IMR-90 (cell line): ENCODE measurements at regions not wholly inside any gene's neighbourhood (a gene's known extent, or its start where the extent isn't known, plus 50 kb on each side); places are given as distances from the start of the nearest gene placed in this dataset.

Source experiments
- ATAC-seq: fragments of 200-7000 bp; cut with Tn5 transposase; 2 replicates; pipeline ENCODE4 v1.9.1; 2020; ENCODE audit warnings: low read depth, mild to moderate bottlenecking, moderate library complexity
- BruUV-seq: library from RNA; stranded (reverse); fragments of 400-500 nt; replicated peaks from 2 replicates; lab custom pipeline; 2021; lab: Mats Ljungman, UMichigan
- CTCF ChIA-PET: fragments of 300-600 bp; formaldehyde crosslinking; extraction: SDS; loops from one replicate; lab custom pipeline; 2021; ENCODE audit warnings: antibody characterized with exemption; lab: Yijun Ruan, JAX
- POLR2A ChIA-PET: fragments of 300-600 bp; sonication (Branson Sonifier 250); formaldehyde crosslinking; loops from one replicate; lab custom pipeline; 2022; ENCODE audit warnings: antibody characterized with exemption; ENCODE audit not compliant: unreplicated experiment; lab: Charles Lee
- DNase-seq: peaks from one replicate; pipeline ENCODE4 v3.0.0; 2013
- H2AFZ ChIP-seq: replicated peaks from 2 replicates; pipeline ENCODE3; 2013; ENCODE audit warnings: low read length, mild to moderate bottlenecking; ENCODE audit not compliant: poor library complexity
- H2AK5ac ChIP-seq: 2 replicates; pipeline ENCODE4 v1.6.1; 2013; ENCODE audit warnings: low read depth, low read length, inconsistent platforms
- H2AK9ac ChIP-seq: replicated peaks from 2 replicates; pipeline ENCODE3; 2013; ENCODE audit warnings: mild to moderate bottlenecking, low read depth, low read length, moderate library complexity; ENCODE audit not compliant: poor library complexity
- H2BK120ac ChIP-seq: 2 replicates; pipeline ENCODE4 v1.6.1; 2013; ENCODE audit warnings: low read depth, low read length, inconsistent platforms
- H2BK15ac ChIP-seq: 3 replicates; pipeline ENCODE4 v1.6.1; 2013; ENCODE audit warnings: low read depth, low read length, inconsistent platforms
- H2BK20ac ChIP-seq: 2 replicates; pipeline ENCODE4 v1.6.1; 2013; ENCODE audit warnings: low read depth, mild to moderate bottlenecking, inconsistent platforms, low read length, moderate library complexity
- H2BK5ac ChIP-seq: 2 replicates; pipeline ENCODE4 v1.6.1; 2013; ENCODE audit warnings: mild to moderate bottlenecking, low read depth, low read length, inconsistent platforms; ENCODE audit not compliant: poor library complexity, severe bottlenecking
- H3K14ac ChIP-seq: replicated peaks from 2 replicates; pipeline ENCODE4 v1.6.1; 2013; ENCODE audit warnings: low read depth, low read length, inconsistent platforms
- H3K18ac ChIP-seq: 2 replicates; pipeline ENCODE4 v1.6.1; 2013; ENCODE audit warnings: low read depth, low read length, control low read depth
- H3K23ac ChIP-seq: 2 replicates; pipeline ENCODE4 v1.6.1; 2013; ENCODE audit warnings: low read depth, low read length, inconsistent platforms
- H3K27ac ChIP-seq: 2 replicates; pipeline ENCODE4 v1.5.1; 2013; ENCODE audit warnings: mild to moderate bottlenecking, control low read depth, low read length; ENCODE audit not compliant: insufficient read depth
- H3K27me3 ChIP-seq: 2 replicates; pipeline ENCODE4 v1.6.1; 2013; ENCODE audit warnings: low read length; ENCODE audit not compliant: control insufficient read depth, insufficient read depth
- H3K36me3 ChIP-seq: 2 replicates; pipeline ENCODE4 v1.6.1; 2013; ENCODE audit warnings: low read length, mixed read lengths; ENCODE audit not compliant: control insufficient read depth, insufficient read depth
- H3K4ac ChIP-seq: 2 replicates; pipeline ENCODE4 v1.6.1; 2013; ENCODE audit warnings: low read depth, low read length, inconsistent platforms
- H3K4me1 ChIP-seq: 2 replicates; pipeline ENCODE4 v1.6.1; 2013; ENCODE audit warnings: low read length, mixed read lengths; ENCODE audit not compliant: control insufficient read depth, insufficient read depth
- H3K4me2 ChIP-seq: 2 replicates; pipeline ENCODE4 v1.6.1; 2013; ENCODE audit warnings: low read depth, mild to moderate bottlenecking, control low read depth, low read length, moderate library complexity
- H3K4me3 ChIP-seq: 2 replicates; pipeline ENCODE4 v1.5.1; 2013; ENCODE audit warnings: low read depth, mild to moderate bottlenecking, control low read depth, low read length, moderate library complexity; ENCODE audit not compliant: insufficient read depth
- H3K56ac ChIP-seq: 2 replicates; pipeline ENCODE4 v1.6.1; 2013; ENCODE audit warnings: low read length, inconsistent platforms; ENCODE audit not compliant: insufficient read depth; ENCODE audit errors: extremely low read depth
- H3K79me1 ChIP-seq, 2 experiments: 2 replicates each; pipeline ENCODE4 v1.6.1; 2013; ENCODE audit warnings: low read length in 2 of 2, inconsistent platforms in 1 of 2, low read depth in 1 of 2
- H3K9ac ChIP-seq: 2 replicates; pipeline ENCODE4 v1.6.1; 2013; ENCODE audit warnings: low read depth, low read length, control low read depth
- H3K9me1 ChIP-seq: 2 replicates; pipeline ENCODE4 v1.6.1; 2013; ENCODE audit warnings: low read length, inconsistent platforms; ENCODE audit not compliant: insufficient read depth
- H3K9me3 ChIP-seq: 2 replicates; pipeline ENCODE4 v1.6.1; 2013; ENCODE audit warnings: low read length; ENCODE audit not compliant: control insufficient read depth, insufficient read depth
- H4K20me1 ChIP-seq: 2 replicates; pipeline ENCODE4 v1.6.1; 2013; ENCODE audit warnings: low read length, inconsistent platforms; ENCODE audit not compliant: insufficient read depth
- H4K5ac ChIP-seq: 2 replicates; pipeline ENCODE4 v1.6.1; 2013; ENCODE audit warnings: mild to moderate bottlenecking, low read depth, low read length, control low read depth
- H4K8ac ChIP-seq, 2 experiments: 2 replicates each; pipeline ENCODE4 v1.6.1; 2013; ENCODE audit warnings: low read depth in 2 of 2, low read length in 2 of 2, control low read depth in 1 of 2, inconsistent platforms in 1 of 2
- H4K91ac ChIP-seq: 2 replicates; pipeline ENCODE4 v1.6.1; 2013; ENCODE audit warnings: low read depth, low read length, inconsistent platforms; ENCODE audit not compliant: insufficient read depth
- CEBPB ChIP-seq: IDR thresholded peaks from 2 replicates; pipeline ENCODE4 v1.6.1; 2012; ENCODE audit warnings: low read depth, low read length, improper control_type of control experiment
- CHD1 ChIP-seq: IDR thresholded peaks from 2 replicates; pipeline ENCODE4 v1.6.1; 2012; ENCODE audit warnings: low read depth, low read length, improper control_type of control experiment
- CTCF ChIP-seq: conservative IDR thresholded peaks from 2 replicates; pipeline ENCODE4 v1.5.1; 2012; ENCODE audit warnings: mild to moderate bottlenecking, low read depth, low read length, improper control_type of control experiment
- ELK1 ChIP-seq: fragments of 150-350 bp; IDR thresholded peaks from 2 replicates; pipeline ENCODE4 v1.6.1; 2016; ENCODE audit warnings: low read depth, mild to moderate bottlenecking, low read length, moderate library complexity, borderline replicate concordance
- FOS ChIP-seq: fragments of 150-350 bp; IDR thresholded peaks from 2 replicates; pipeline ENCODE4 v1.6.1; 2016; ENCODE audit warnings: low read depth, low read length
- MAZ ChIP-seq: IDR thresholded peaks from 2 replicates; pipeline ENCODE4 v1.6.1; 2012; ENCODE audit warnings: low read depth, mild to moderate bottlenecking, low read length, improper control_type of control experiment, moderate library complexity, borderline replicate concordance
- MXI1 ChIP-seq: IDR thresholded peaks from 2 replicates; pipeline ENCODE4 v1.6.1; 2012; ENCODE audit warnings: low read depth, mild to moderate bottlenecking, low read length, moderate library complexity, borderline replicate concordance
- NFE2L2 ChIP-seq: fragments of 150-350 bp; IDR thresholded peaks from 2 replicates; pipeline ENCODE4 v1.6.1; 2016; ENCODE audit warnings: low read depth, mild to moderate bottlenecking, low read length
- RAD21 ChIP-seq: IDR thresholded peaks from 2 replicates; pipeline ENCODE4 v1.6.1; 2012; ENCODE audit warnings: low read length, improper control_type of control experiment
- RCOR1 ChIP-seq: IDR thresholded peaks from 2 replicates; pipeline ENCODE4 v1.6.1; 2012; ENCODE audit warnings: mild to moderate bottlenecking, low read length, improper control_type of control experiment; ENCODE audit not compliant: insufficient replicate concordance
- USF2 ChIP-seq: fragments of 150-350 bp; IDR thresholded peaks from 2 replicates; pipeline ENCODE4 v1.6.1; 2017; ENCODE audit warnings: mild to moderate bottlenecking, antibody characterized with exemption, low read length, low read depth
- WGBS, 2 experiments: methylation state at CpG; one replicate each; pipeline versions ENCODE4 v1.1.5 to v1.1.7; 2013; ENCODE audit warnings: missing lambda C conversion rate in 2 of 2; ENCODE audit not compliant: insufficient read length in 1 of 2; ENCODE audit errors: extremely low coverage in 2 of 2; 5-methylcytosine and 5-hydroxymethylcytosine counted together
- dilution Hi-C: fragments of 300-500 bp; cut with HindIII; formaldehyde crosslinking; loops from one replicate; pipeline ENCODE4 v1.14.3; 2018; ENCODE audit warnings: low sequenced_read_pairs; ENCODE audit not compliant: unreplicated experiment
- in situ Hi-C: fragments of 300-500 bp; cut with MboI; formaldehyde crosslinking; loops from 3 replicates; pipeline ENCODE4 v1.14.3; 2019; ENCODE audit warnings: low sequenced_read_pairs, inconsistent platforms, mixed read lengths
- intact Hi-C: fragments of 100-400 bp; cut with micrococcal nuclease; formaldehyde crosslinking; loops from 2 replicates; pipeline ENCODE4 v1.10.0; 2022

DNA sequence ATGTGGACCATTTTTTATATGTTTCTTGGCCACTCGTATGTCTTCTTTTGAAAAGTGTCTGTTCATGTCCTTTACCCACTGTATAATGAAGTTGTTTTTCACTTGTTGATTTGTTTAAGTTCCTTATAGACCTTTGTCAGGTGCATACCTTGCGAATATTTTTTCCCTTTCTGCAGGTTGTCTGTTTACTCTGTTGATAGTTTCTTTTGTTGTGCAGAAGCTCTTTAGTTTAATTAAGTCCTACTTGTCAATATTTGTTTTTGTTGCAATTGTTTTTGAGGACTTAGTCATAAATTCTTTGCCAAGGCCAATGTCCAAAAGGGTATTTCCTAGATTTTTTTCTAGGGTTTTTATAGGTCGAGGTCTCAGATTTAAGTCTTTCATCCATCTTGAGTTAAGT is 66.2 kb downstream of the UNC5CL start:
- no TSS peak for BruUV-seq
- Histone ChIP-seq H4K20me1 (no peaks in the 10 kb centered on the region), H3K56ac (no peak overlapping the region), H3K4me2 (no peak overlapping the region), H3K23ac (no peak overlapping the region), H4K8ac (no peak overlapping the region), H2BK20ac (no peak overlapping the region), H3K9me1 (no peaks in the 10 kb centered on the region), H2AFZ (no peak overlapping the region), H3K14ac (no peak overlapping the region), H4K91ac (no peak overlapping the region), H3K4me1 (no peaks in the 10 kb centered on the region), H3K4me3 (no peak overlapping the region), H3K27me3 (peaks cover 10% of the 10 kb centered on the region), H2AK9ac (no peak overlapping the region), H2BK5ac (no peak overlapping the region), H3K4ac (no peak overlapping the region), H4K5ac (no peak overlapping the region), H3K27ac (no peak overlapping the region), H3K9me3 (no peaks in the 10 kb centered on the region), H3K18ac (no peak overlapping the region), H2BK120ac (no peak overlapping the region), H2BK15ac (no peak overlapping the region), H2AK5ac (no peak overlapping the region), H3K9ac (no peak overlapping the region), H3K36me3 (no peaks in the 10 kb centered on the region), H3K79me1 (no peaks in the 10 kb centered on the region)
- CTCF ChIA-PET, result no interaction called here
- ATAC-seq, result no peak
- in situ Hi-C loops, result no loop called here
- intact Hi-C loops, result no loop called here
- dilution Hi-C loops, result no loop called here
- POLR2A ChIA-PET, result no interaction called here
- DNase-seq, result no peak
- TF ChIP-seq NFE2L2 (no peak), ELK1 (no peak), CHD1 (no peak), USF2 (no peak), MAZ (no peak), CEBPB (no peak), RCOR1 (no peak), RAD21 (no peak), CTCF (no peak), MXI1 (no peak), FOS (no peak)
- no CpG with 5 or more reads among the region's 3 CpGs for WGBS, 2 experiments
